Cardiac septum (tissue), 1 donor: ENCODE measurements at regions not wholly inside any gene's neighbourhood (a gene's known extent, or its start where the extent isn't known, plus 50 kb on each side); places are given as distances from the start of the nearest gene placed in this dataset.
"Not testable (repeated sequence)": the region's sequence is repeated elsewhere in the genome, so short reads cannot be mapped to it uniquely, and the experiment has no call there.

Experiments
- DNase-seq: peaks from one replicate; pipeline ENCODE4 v3.0.0-alpha.2; 2020; ENCODE audit warnings: low spot score
- intact Hi-C: fragments of 100-400 bp; cut with DNase I; formaldehyde crosslinking; loops from one replicate; pipeline ENCODE4 v1.14.0; 2022
- donor health status: DM: no; HTN: no; CAD: no.

DNA sequence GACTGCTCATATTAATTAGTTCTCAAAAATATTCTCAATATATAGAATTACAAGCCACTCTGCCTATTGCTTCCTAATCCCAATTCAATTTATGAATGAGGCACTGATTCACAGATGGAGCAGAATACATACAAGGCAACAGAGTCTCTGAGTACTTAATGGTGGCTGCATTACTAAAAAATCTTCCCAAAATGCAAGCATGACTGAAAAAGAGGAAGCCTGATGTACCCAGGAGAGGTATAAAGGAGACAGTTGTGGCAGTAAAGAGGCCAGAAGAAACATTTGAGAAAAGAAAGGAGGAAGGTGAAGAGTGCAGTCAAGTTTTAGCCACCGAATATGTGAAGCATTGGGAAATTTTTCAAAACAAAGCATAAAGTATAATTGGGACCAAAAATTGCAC is 163.2 kb upstream of the INTU start:
- intact Hi-C loops, result no loop called here
- DNase-seq, result no peak

- intact Hi-C loops, result no loop called here
- no peak for DNase-seq
Observed at GRCh38 chr4:127469959-127470809, 162.6 kb upstream of the INTU start.

GRCh38 chr4:127478271-127478670 is 154.5 kb upstream of the INTU start:
- intact Hi-C loops, DNase-seq: not testable (repeated sequence)

GRCh38 chr4:127479031-127479622 is 153.6 kb upstream of the INTU start:
- intact Hi-C loops, result no loop called here

DNA sequence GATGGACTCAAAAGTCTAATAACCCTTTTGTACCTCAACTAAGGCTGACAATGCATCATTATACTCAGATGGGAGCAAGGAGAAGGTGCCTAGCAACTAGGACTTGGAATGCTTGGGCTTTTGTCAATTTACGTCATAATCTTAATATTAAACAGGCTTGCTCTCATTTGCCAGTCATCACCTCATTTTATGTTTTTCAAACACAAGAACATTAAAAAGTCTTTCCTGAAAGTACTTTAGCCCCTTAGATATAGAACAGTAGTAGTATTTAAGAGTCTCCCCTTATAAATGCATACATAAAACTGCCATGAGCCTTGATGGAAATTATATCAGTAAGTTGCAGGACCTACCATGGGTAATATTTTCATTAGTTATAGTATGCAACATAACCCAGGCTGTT is 150.7 kb upstream of the INTU start:
- no peak for DNase-seq
- intact Hi-C loops, result no loop called here

More at GRCh38 chr4:127479031-127479622, 153.6 kb upstream of the INTU start:
- DNase-seq, result no peak

DNA sequence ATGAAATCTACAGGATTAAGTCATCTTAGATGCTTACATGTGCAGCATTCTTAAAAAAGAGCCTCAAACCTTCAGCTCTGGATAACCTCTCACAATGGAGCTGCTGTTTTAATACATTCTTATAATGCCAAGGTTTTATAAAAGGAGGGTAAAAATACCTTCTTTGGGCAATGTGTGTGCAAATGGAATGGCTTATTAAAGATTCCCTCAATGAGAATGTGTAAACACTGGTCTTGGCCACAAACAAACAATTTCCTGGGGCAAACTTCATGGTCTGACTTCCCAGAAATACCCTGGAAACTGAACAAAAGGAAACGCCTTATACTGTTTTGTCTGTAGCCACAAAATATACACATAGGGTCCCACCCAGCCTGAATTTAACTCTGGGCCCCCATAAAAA is 148.6 kb upstream of the INTU start:
- intact Hi-C loops, result no loop called here
- DNase-seq, result no peak

GRCh38 chr4:127486248-127486647 is 146.5 kb upstream of the INTU start:
- intact Hi-C loops, result no loop called here
- no peak for DNase-seq

- intact Hi-C loops, result no loop called here
- DNase-seq, result no peak
Observed at GRCh38 chr4:127491571-127491970, 141.2 kb upstream of the INTU start.

DNA sequence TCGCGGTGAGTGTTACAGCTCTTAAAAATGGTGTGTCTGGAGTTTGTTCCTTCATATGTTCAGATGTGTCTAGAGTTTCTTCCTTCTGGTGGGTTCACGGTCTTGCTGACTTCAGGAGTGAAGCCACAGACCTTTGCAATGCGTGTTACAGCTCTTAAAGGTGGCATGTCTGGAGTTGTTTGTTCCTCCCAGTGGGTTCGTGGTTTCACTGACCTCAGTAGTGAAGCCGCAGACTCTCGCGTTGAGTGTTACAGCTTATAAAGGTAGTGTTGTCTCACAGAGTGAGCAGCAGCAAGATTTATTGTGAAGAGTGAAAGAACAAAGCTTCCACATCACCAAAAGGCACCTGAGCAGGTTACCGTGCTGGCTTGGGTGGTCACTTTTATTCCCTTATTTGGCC is 135.9 kb upstream of the INTU start:
- intact Hi-C loops, DNase-seq: not testable (repeated sequence)

DNA sequence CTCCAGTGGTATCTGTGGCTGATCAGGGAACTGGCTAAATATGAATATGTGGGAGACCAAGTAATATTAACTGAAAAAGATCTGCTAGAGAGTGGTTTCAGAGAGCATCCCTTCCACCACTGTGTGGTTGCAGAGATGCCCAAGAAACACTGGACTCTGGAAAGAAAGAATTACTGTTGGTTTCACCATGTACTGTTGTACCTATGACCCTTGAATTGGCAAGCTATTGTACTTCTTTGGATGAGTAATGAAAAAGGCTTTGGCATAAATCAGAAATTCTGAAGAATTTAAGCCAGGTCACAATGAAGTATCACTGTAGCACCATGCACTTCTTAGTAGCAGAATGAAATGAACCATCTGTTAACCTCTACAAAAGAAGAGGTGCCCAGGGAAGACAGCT is 134.4 kb upstream of the INTU start:
- intact Hi-C loops, result no loop called here
- DNase-seq, result no peak

DNA sequence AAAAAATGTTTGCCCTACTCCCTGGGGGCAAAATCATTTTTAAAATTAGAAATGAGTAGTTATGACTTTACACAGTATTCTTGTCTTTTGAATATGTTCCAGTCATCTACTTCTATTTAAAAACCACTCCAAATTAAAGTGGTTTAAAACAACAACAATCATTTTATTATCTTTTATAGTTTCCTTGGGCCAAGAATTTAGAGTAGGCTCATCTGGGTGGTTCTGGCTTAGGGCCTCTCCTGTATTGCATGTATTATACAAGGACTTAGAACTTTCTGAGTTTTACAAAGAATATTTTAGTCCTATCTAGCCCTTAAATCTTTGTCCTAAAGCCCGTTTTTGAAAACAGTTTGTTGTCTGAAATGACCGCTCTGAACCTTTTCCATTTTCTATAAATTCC is 132.5 kb upstream of the INTU start:
- no peak for DNase-seq
- intact Hi-C loops, result no loop called here

GRCh38 chr4:127501103-127501502 is 131.7 kb upstream of the INTU start:
- intact Hi-C loops, result no loop called here

DNA sequence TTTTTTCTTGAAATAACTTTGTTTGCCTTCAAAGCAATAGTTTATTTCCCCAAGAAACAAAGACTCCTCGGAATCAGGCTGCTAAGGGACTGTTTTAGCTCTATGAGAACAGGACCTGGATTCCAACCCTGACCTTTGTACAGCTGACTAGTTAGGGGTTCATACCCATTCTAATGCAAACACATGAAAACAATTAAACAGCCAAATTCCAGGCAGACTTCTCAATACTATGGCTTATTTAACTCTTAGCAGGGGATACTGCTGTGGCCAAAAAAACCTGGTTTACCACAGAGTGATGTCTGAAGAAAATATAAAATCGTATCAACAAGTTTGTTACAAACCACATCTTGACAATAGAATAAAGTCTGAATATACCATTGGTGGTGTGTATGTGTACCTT is 129.6 kb upstream of the INTU start:
- no peak for DNase-seq
- intact Hi-C loops, result no loop called here

More at GRCh38 chr4:127501103-127501502, 131.7 kb upstream of the INTU start:
- DNase-seq, result no peak

- DNase-seq, result no peak
- intact Hi-C loops, result no loop called here
Observed at GRCh38 chr4:127505203-127505602, 127.6 kb upstream of the INTU start.

DNA sequence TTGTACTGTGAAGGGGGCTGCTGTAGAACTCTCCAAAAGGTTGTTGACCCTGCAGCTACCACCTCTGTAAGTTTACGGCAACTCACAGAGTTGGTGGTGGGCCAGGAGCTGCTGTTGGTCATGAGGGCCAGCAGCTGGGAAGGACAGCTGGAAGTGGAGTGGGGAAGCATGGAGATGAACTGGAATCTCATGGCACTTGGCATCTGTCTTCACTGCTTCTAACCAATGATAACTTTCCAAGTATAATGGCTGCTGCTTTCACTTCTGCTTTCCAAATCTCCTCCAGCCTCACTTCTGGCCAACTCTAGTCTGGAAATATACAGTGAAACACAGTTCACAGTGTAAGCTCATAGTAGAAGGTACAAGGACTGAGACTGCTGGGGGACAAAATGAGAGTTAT is 126.5 kb upstream of the INTU start:
- intact Hi-C loops, result no loop called here
- DNase-seq, result no peak

- intact Hi-C loops, result no loop called here
- no peak for DNase-seq
Observed at GRCh38 chr4:127509155-127509554, 123.6 kb upstream of the INTU start.

DNA sequence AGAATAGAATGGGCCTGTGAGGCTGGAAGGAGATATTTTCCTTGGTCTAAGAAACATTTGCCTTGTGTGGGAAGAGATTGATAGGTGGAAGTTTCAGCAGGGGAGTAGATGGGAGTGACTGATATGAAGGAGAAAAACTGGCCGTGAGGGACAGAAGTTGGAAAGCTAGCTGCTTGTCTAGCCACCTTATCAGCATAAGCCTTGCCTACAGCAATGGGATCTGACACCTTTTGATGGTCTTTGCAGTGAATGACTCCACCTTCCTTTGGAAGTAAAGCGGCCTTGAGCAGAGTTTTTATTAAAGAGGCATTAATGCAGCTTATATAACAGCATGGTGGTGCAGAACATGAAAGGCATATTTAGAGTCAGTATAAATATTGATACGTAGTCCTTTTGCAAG is 120.1 kb upstream of the INTU start:
- intact Hi-C loops, DNase-seq: not testable (repeated sequence)

GRCh38 chr4:127515259-127515658 is 117.5 kb upstream of the INTU start:
- DNase-seq, intact Hi-C loops: not testable (repeated sequence)

- intact Hi-C loops, result no loop called here
- no peak for DNase-seq
Observed at GRCh38 chr4:127518046-127518445, 114.7 kb upstream of the INTU start.

DNA sequence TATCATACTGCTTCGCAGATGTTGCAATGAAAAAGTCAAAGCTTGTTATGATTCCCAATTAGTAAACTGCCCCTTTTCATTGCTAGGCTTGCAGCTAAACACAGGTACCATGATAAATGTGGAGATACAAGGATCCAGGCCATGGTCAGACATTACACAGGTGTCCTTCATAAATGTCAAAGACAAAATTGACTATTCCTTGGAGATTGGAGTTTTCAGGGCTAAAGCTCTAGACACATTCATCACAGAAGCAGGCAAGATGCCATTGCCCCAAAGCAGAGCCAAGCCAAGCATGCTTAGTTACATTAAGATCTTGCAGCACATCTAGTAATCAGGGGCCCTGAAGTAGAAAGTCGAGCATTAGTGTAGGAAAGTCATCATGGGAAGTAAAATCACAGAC is 111.3 kb upstream of the INTU start:
- no peak for DNase-seq
- intact Hi-C loops, result no loop called here

GRCh38 chr4:127523369-127523768 is 109.4 kb upstream of the INTU start:
- no peak for DNase-seq
- intact Hi-C loops, result no loop called here
